GM13976 (cell line): ENCODE measurements at regions not wholly inside any gene's neighbourhood (a gene's known extent, or its start where the extent isn't known, plus 50 kb on each side); places are given as distances from the start of the nearest gene placed in this dataset.
"Not testable (repeated sequence)": the region's sequence is repeated elsewhere in the genome, so short reads cannot be mapped to it uniquely, and the experiment has no call there.

Experiments
- DNase-seq: peaks from one replicate; pipeline ENCODE4 v3.0.0; 2012; ENCODE audit warnings: low spot score
- in situ Hi-C: fragments of 300-500 bp; cut with MboI; formaldehyde crosslinking; loops from one replicate; pipeline ENCODE4 v1.12.0; 2022; ENCODE audit warnings: low sequenced_read_pairs, mixed read lengths, inconsistent platforms; ENCODE audit not compliant: unreplicated experiment
- TF ChIP-seq, protein P1 (sequence below): IDR thresholded peaks from 2 replicates; pipeline ENCODE4 v1.5.1; 2012; ENCODE audit warnings: borderline replicate concordance, mild to moderate bottlenecking; ENCODE audit not compliant: insufficient read depth; ENCODE audit errors: extremely low read depth, missing control alignments, control extremely low read depth

DNA sequence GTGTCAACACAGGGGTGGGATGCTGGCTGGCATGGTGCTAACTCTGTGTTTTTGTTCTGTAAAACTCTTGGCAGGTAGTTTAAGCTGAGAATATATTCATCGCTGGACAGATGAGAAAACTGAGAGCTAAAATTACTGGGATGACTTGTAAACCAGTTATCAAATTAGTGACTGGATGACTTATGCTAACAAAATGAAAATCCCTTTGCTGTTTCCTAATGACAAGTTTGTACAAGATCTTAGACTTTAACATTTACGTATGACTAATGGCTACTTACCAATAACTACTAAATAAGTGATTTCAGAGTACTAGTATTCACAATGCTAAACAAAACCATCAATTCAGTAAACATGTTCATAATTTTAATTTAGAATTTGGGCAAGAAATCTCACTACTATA, 854.8 kb upstream of the ARRDC3 start:
- in situ Hi-C loops = no loop called here
- TF ChIP-seq, protein P1, sequence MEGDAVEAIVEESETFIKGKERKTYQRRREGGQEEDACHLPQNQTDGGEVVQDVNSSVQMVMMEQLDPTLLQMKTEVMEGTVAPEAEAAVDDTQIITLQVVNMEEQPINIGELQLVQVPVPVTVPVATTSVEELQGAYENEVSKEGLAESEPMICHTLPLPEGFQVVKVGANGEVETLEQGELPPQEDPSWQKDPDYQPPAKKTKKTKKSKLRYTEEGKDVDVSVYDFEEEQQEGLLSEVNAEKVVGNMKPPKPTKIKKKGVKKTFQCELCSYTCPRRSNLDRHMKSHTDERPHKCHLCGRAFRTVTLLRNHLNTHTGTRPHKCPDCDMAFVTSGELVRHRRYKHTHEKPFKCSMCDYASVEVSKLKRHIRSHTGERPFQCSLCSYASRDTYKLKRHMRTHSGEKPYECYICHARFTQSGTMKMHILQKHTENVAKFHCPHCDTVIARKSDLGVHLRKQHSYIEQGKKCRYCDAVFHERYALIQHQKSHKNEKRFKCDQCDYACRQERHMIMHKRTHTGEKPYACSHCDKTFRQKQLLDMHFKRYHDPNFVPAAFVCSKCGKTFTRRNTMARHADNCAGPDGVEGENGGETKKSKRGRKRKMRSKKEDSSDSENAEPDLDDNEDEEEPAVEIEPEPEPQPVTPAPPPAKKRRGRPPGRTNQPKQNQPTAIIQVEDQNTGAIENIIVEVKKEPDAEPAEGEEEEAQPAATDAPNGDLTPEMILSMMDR = no peak
- no peak for DNase-seq

DNA sequence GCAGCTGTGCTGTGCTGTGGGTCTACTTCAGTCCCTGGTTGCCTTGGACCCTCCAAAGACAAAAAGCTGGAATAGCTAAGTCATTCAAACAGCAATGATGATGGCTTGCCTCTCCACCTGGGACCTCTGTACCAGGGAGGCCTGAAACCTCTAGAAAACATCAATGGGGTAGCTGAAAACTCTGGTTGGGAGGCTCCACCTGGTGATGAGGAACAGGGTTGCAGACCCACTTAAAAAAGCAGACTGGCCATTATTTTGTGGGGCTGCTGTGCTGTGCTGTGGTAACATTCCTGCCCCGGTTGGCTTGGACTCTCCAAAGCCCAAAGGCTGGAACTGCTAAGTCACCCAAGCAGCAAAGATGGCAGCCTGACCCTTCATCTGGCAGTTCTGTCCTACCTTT, 839.3 kb upstream of the ARRDC3 start:
- DNase-seq = no peak
- TF ChIP-seq, protein P1 = no peak
- in situ Hi-C loops = no loop called here

DNA sequence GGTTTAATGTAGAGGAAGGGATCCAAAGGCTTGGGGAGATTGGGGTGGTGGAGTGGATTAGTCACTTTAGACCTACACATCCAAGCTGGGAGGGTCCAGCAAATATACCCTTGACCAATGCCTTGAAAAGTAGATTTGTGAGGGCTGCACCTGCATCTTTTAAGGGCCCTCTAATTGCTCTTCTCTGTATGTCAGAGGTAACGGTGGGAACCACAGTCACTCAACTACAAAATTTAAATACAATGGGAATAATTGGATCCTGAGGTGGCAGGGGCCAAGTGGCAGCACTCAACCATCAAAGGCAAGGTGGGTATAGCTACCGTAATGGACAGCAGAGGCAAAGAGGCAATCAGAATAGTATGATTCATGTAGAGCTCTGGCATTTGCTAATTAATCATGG, 833.7 kb upstream of the ARRDC3 start:
- DNase-seq, in situ Hi-C loops: not testable (repeated sequence)

- no peak for DNase-seq
- TF ChIP-seq, protein P1 = no peak
- in situ Hi-C loops = no loop called here
Measured at GRCh38 chr5:92215116-92215515, 832.0 kb upstream of the ARRDC3 start.

DNA sequence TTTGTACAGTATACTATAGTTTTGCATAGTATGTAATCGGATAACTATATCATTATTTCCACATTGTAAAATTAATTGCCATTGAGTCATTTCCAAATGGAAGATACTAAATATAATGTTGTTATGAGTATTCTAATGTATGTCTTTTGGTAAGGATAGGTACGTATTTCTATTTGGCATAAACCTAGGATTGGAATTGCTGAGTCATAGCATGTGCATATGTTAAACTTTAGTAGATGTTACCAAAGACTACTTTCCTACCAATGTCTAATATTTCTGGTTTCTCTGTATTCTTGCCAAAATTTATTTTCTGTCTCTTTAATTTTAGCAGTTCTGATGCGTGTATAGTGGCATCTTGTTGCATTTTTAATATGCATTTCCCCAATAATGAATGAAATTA, 825.1 kb upstream of the ARRDC3 start:
- no peak for DNase-seq
- in situ Hi-C loops = no loop called here
- TF ChIP-seq, protein P1 = no peak

DNA sequence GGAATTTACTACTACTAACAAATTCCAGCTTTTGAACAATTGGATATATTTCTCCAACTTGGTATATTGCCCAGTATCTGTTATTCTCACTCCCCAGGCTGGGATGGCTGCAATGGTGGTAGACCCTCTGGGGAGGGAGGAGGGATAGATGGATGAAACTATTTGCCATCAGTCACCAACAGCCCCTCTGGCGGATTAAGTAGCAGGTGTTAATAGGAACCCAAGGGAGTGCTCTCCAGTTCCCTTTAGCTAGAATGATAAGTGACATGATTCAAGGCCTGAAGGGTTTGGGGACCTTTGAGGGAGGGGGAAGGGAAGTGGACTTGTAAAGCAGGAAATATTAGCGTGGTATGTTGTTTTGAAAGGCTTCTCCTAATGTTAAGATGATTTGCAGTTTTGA, 824.0 kb upstream of the ARRDC3 start:
- TF ChIP-seq, protein P1 = no peak
- no peak for DNase-seq
- in situ Hi-C loops = no loop called here

DNA sequence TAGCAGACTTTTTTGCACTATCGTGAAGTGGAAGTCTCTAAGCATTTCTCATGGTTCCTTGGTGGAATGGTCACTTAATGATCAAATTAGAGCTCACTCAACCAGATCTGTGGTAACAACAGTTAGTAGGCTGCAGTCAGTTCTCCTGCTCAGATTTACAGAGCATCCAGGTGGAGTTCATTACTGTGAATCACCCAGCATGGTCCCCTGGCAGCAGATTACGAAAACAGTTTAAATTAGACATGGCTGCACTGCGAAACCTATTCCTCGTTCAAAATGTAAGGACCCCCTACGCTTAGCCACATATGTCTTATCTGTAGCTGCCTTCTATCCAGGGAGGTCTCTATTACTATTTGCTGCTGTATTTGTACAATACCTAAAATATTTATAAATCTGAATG, 823.6 kb upstream of the ARRDC3 start:
- TF ChIP-seq, protein P1 = no peak

GRCh38 chr5:92199035-92199434, 815.9 kb upstream of the ARRDC3 start:
- in situ Hi-C loops, DNase-seq: not testable (repeated sequence)

More for the DNA sequence above, 823.6 kb upstream of the ARRDC3 start:
- DNase-seq = no peak
- in situ Hi-C loops = no loop called here
